ENCODE measurements at regions not wholly inside any gene's neighbourhood (a gene's known extent, or its start where the extent isn't known, plus 50 kb on each side); places are given as distances from the start of the nearest gene placed in this dataset.
"Not testable (repeated sequence)": the region's sequence is repeated elsewhere in the genome, so short reads cannot be mapped to it uniquely, and the experiment has no call there.

DNA sequence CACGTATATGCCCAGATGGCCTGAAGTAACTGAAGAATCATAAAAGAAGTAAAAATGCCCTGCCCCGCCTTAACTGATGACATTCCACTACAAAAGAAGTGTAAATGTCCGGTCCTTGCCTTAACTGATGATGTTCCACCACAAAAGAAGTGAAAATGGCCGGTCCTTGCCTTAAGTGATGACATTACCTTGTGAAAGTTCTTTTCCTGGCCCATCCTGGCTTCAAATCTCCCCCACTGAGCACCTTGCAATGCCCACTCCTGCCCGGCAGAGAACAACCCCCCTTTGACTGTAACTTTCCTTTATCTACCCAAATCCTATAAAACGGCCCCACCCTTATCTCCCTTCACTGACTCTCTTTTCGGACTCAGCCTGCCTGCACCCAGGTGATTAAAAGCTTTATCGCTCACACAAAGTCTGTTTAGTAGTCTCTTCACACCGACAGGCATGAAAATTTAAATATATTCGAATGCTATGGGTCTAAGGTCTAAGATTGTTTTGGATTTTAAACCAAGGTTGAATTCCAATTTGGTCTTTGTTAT, 329.3 kb upstream of the POT1 start:
- H3K36me3 ChIP-seq (ENCODE audit: control insufficient read depth in 2 of 2, extremely low read depth in 1 of 2, insufficient read depth in 2 of 2, low read length in 2 of 2); H4K20me1 ChIP-seq (ENCODE audit: control insufficient read depth, extremely low read depth, insufficient read depth, low read length); H3K27me3 ChIP-seq (ENCODE audit: control insufficient read depth, extremely low read depth, insufficient read depth, low read length); DNase-seq (ENCODE audit: low read depth, low spot score); H3K9me3 ChIP-seq (ENCODE audit: control insufficient read depth, low read depth, low read length); dilution Hi-C loops (cut with MboI; ENCODE audit: extremely low pct_ligation_motif_present, low sequenced_read_pairs); H3K4me2 ChIP-seq (ENCODE audit: control insufficient read depth, extremely low read depth, insufficient read depth, low read depth, low read length); H2AFZ ChIP-seq (ENCODE audit: control insufficient read depth, low read length); H3K27ac ChIP-seq (ENCODE audit: control insufficient read depth, insufficient read depth, low read length); H3K4me3 ChIP-seq (ENCODE audit: control insufficient read depth in 2 of 3, extremely low read depth in 1 of 3, insufficient read depth in 2 of 3, low read depth in 1 of 3, low read length in 3 of 3); H3K9me1 ChIP-seq (ENCODE audit: control insufficient read depth, extremely low read depth, insufficient read depth, low read length); FAIRE-seq; H3K79me2 ChIP-seq (ENCODE audit: control insufficient read depth, insufficient read depth, low read length); H3K9ac ChIP-seq (ENCODE audit: control insufficient read depth, extremely low read depth, insufficient read depth, low read length): not testable (repeated sequence)
- peaks cover 14% of the 10 kb centered on the region for H3K4me1 ChIP-seq (ENCODE audit: control insufficient read depth, extremely low read depth, insufficient read depth, low read length)

GRCh38 chr7:125257617-125258016, 328.0 kb upstream of the POT1 start:
- DNase-seq (ENCODE audit: low read depth, low spot score) (no peak), FAIRE-seq (no peak)
- Histone ChIP-seq H3K4me3 (ENCODE audit: control insufficient read depth in 2 of 3, extremely low read depth in 1 of 3, insufficient read depth in 2 of 3, low read depth in 1 of 3, low read length in 3 of 3) (no peak overlapping the region), H2AFZ (ENCODE audit: control insufficient read depth, low read length) (no peak overlapping the region), H3K27ac (ENCODE audit: control insufficient read depth, insufficient read depth, low read length) (no peak overlapping the region), H4K20me1 (ENCODE audit: control insufficient read depth, extremely low read depth, insufficient read depth, low read length) (no peaks in the 10 kb centered on the region), H3K79me2 (ENCODE audit: control insufficient read depth, insufficient read depth, low read length) (no peaks in the 10 kb centered on the region), H3K27me3 (ENCODE audit: control insufficient read depth, extremely low read depth, insufficient read depth, low read length) (no peaks in the 10 kb centered on the region), H3K36me3 (ENCODE audit: control insufficient read depth in 2 of 2, extremely low read depth in 1 of 2, insufficient read depth in 2 of 2, low read length in 2 of 2) (no peaks in the 10 kb centered on the region), H3K9me3 (ENCODE audit: control insufficient read depth, low read depth, low read length) (no peaks in the 10 kb centered on the region), H3K9ac (ENCODE audit: control insufficient read depth, extremely low read depth, insufficient read depth, low read length) (no peak overlapping the region), H3K4me2 (ENCODE audit: control insufficient read depth, extremely low read depth, insufficient read depth, low read depth, low read length) (no peak overlapping the region), H3K4me1 (ENCODE audit: control insufficient read depth, extremely low read depth, insufficient read depth, low read length) (peaks cover 20% of the 10 kb centered on the region), H3K9me1 (ENCODE audit: control insufficient read depth, extremely low read depth, insufficient read depth, low read length) (no peaks in the 10 kb centered on the region)
- TF ChIP-seq EZH2 (IDR thresholded peaks at IDR 0.05; ENCODE audit: low read length) (no peak), CTCF (optimal IDR thresholded peaks at IDR 0.05 in 1 of 3, IDR thresholded peaks at IDR 0.05 in 1 of 3, conservative IDR thresholded peaks at IDR 0.05 in 1 of 3; ENCODE audit: extremely low read depth in 1 of 3, insufficient read depth in 2 of 3, low read length in 3 of 3) (no peak)
- dilution Hi-C loops (cut with MboI; ENCODE audit: extremely low pct_ligation_motif_present, low sequenced_read_pairs), result no loop called here

- Histone ChIP-seq H2AFZ (ENCODE audit: control insufficient read depth, low read length) (peak overlapping the region; percentile 74), H3K4me1 (ENCODE audit: control insufficient read depth, extremely low read depth, insufficient read depth, low read length) (peaks cover 20% of the 10 kb centered on the region), H4K20me1 (ENCODE audit: control insufficient read depth, extremely low read depth, insufficient read depth, low read length) (no peaks in the 10 kb centered on the region), H3K79me2 (ENCODE audit: control insufficient read depth, insufficient read depth, low read length) (no peaks in the 10 kb centered on the region), H3K27me3 (ENCODE audit: control insufficient read depth, extremely low read depth, insufficient read depth, low read length) (no peaks in the 10 kb centered on the region), H3K36me3 (ENCODE audit: control insufficient read depth in 2 of 2, extremely low read depth in 1 of 2, insufficient read depth in 2 of 2, low read length in 2 of 2) (no peaks in the 10 kb centered on the region), H3K9me3 (ENCODE audit: control insufficient read depth, low read depth, low read length) (no peaks in the 10 kb centered on the region), H3K9me1 (ENCODE audit: control insufficient read depth, extremely low read depth, insufficient read depth, low read length) (no peaks in the 10 kb centered on the region), H3K9ac (ENCODE audit: control insufficient read depth, extremely low read depth, insufficient read depth, low read length) (no peak overlapping the region), H3K4me3 (ENCODE audit: control insufficient read depth in 2 of 3, extremely low read depth in 1 of 3, insufficient read depth in 2 of 3, low read depth in 1 of 3, low read length in 3 of 3) (no peak overlapping the region), H3K4me2 (ENCODE audit: control insufficient read depth, extremely low read depth, insufficient read depth, low read depth, low read length) (peak overlapping the region; percentile 19), H3K27ac (ENCODE audit: control insufficient read depth, insufficient read depth, low read length) (no peak overlapping the region)
- DNase-seq (ENCODE audit: low read depth, low spot score) (no peak), FAIRE-seq (no peak)
- TF ChIP-seq CTCF (optimal IDR thresholded peaks at IDR 0.05 in 1 of 3, IDR thresholded peaks at IDR 0.05 in 1 of 3, conservative IDR thresholded peaks at IDR 0.05 in 1 of 3; ENCODE audit: extremely low read depth in 1 of 3, insufficient read depth in 2 of 3, low read length in 3 of 3) (no peak), EZH2 (IDR thresholded peaks at IDR 0.05; ENCODE audit: low read length) (no peak)
- dilution Hi-C loops (cut with MboI; ENCODE audit: extremely low pct_ligation_motif_present, low sequenced_read_pairs), result no loop called here
Measured at GRCh38 chr7:125256446-125256845, 326.8 kb upstream of the POT1 start.

All from keratinocyte (primary cell).